ENCODE measurements at regions not wholly inside any gene's neighbourhood (a gene's known extent, or its start where the extent isn't known, plus 50 kb on each side); places are given as distances from the start of the nearest gene placed in this dataset.
A peak's percentile ranks its signal among the peaks of the same experiment; 100 is the strongest.
"Not testable (repeated sequence)": the region's sequence is repeated elsewhere in the genome, so short reads cannot be mapped to it uniquely, and the experiment has no call there.

GRCh38 chr2:13401312-13401711 lies 684.6 kb downstream of the TRIB2 start:
- no peaks in the 10 kb centered on the region for H3K27me3 ChIP-seq (ENCODE audit: control insufficient read depth, insufficient read depth, low read length)
- WGBS (ENCODE audit: insufficient coverage), result no CpG with 5 or more reads among the region's 2 CpGs
- no peak overlapping the region for H3K4me3 ChIP-seq (ENCODE audit: low read length)
- no peak overlapping the region for H3K27ac ChIP-seq (ENCODE audit: low read length)
- no peak for DNase-seq
- H3K4me1 ChIP-seq (ENCODE audit: control insufficient read depth, insufficient read depth, low read length), result no peaks in the 10 kb centered on the region
- H3K9me3 ChIP-seq (replicated peaks; ENCODE audit: control insufficient read depth, low read depth, low read length), result no peaks in the 10 kb centered on the region
- H3K36me3 ChIP-seq (ENCODE audit: control insufficient read depth, insufficient read depth, low read length), result no peaks in the 10 kb centered on the region

GRCh38 chr2:13413989-13414388 lies 697.3 kb downstream of the TRIB2 start:
- WGBS (ENCODE audit: insufficient coverage), result 83% methylated on average over 1 of the region's 1 CpG

GRCh38 chr2:13414897-13415296 lies 698.2 kb downstream of the TRIB2 start:
- Histone ChIP-seq H3K9me3 (replicated peaks; ENCODE audit: control insufficient read depth, low read depth, low read length) (no peaks in the 10 kb centered on the region), H3K36me3 (ENCODE audit: control insufficient read depth, insufficient read depth, low read length) (no peaks in the 10 kb centered on the region), H3K27me3 (ENCODE audit: control insufficient read depth, insufficient read depth, low read length) (no peaks in the 10 kb centered on the region), H3K4me3 (ENCODE audit: low read length) (no peak overlapping the region), H3K4me1 (ENCODE audit: control insufficient read depth, insufficient read depth, low read length) (no peaks in the 10 kb centered on the region), H3K27ac (ENCODE audit: low read length) (no peak overlapping the region)
- WGBS (ENCODE audit: insufficient coverage), result no CpG with 5 or more reads among the region's 2 CpGs
- DNase-seq, result peak; percentile 0

More at GRCh38 chr2:13413989-13414388, 697.3 kb downstream of the TRIB2 start:
- Histone ChIP-seq H3K27ac (ENCODE audit: low read length) (no peak overlapping the region), H3K36me3 (ENCODE audit: control insufficient read depth, insufficient read depth, low read length) (no peaks in the 10 kb centered on the region), H3K27me3 (ENCODE audit: control insufficient read depth, insufficient read depth, low read length) (no peaks in the 10 kb centered on the region), H3K9me3 (replicated peaks; ENCODE audit: control insufficient read depth, low read depth, low read length) (no peaks in the 10 kb centered on the region), H3K4me1 (ENCODE audit: control insufficient read depth, insufficient read depth, low read length) (no peaks in the 10 kb centered on the region), H3K4me3 (ENCODE audit: low read length) (no peak overlapping the region)
- DNase-seq, result no peak

GRCh38 chr2:13433954-13434353 lies 717.2 kb downstream of the TRIB2 start:
- no peak for DNase-seq
- Histone ChIP-seq H3K9me3 (replicated peaks; ENCODE audit: control insufficient read depth, low read depth, low read length) (no peaks in the 10 kb centered on the region), H3K36me3 (ENCODE audit: control insufficient read depth, insufficient read depth, low read length) (no peaks in the 10 kb centered on the region), H3K27ac (ENCODE audit: low read length) (no peak overlapping the region), H3K27me3 (ENCODE audit: control insufficient read depth, insufficient read depth, low read length) (no peaks in the 10 kb centered on the region), H3K4me3 (ENCODE audit: low read length) (no peak overlapping the region), H3K4me1 (ENCODE audit: control insufficient read depth, insufficient read depth, low read length) (no peaks in the 10 kb centered on the region)
- WGBS (ENCODE audit: insufficient coverage), result 73% methylated on average over 2 of the region's 7 CpGs

GRCh38 chr2:13443554-13444261 lies 727.0 kb downstream of the TRIB2 start:
- H3K9me3 ChIP-seq (replicated peaks; ENCODE audit: control insufficient read depth, low read depth, low read length); H3K4me1 ChIP-seq (ENCODE audit: control insufficient read depth, insufficient read depth, low read length); H3K4me3 ChIP-seq (ENCODE audit: low read length); H3K27me3 ChIP-seq (ENCODE audit: control insufficient read depth, insufficient read depth, low read length); DNase-seq; H3K27ac ChIP-seq (ENCODE audit: low read length); H3K36me3 ChIP-seq (ENCODE audit: control insufficient read depth, insufficient read depth, low read length): not testable (repeated sequence)
- WGBS (ENCODE audit: insufficient coverage), result no CpG with 5 or more reads among the region's 4 CpGs

- WGBS (ENCODE audit: insufficient coverage), result no CpG with 5 or more reads among the region's 1 CpG
- Histone ChIP-seq H3K4me3 (ENCODE audit: low read length) (no peak overlapping the region), H3K4me1 (ENCODE audit: control insufficient read depth, insufficient read depth, low read length) (no peaks in the 10 kb centered on the region), H3K9me3 (replicated peaks; ENCODE audit: control insufficient read depth, low read depth, low read length) (no peaks in the 10 kb centered on the region), H3K36me3 (ENCODE audit: control insufficient read depth, insufficient read depth, low read length) (no peaks in the 10 kb centered on the region), H3K27ac (ENCODE audit: low read length) (no peak overlapping the region), H3K27me3 (ENCODE audit: control insufficient read depth, insufficient read depth, low read length) (no peaks in the 10 kb centered on the region)
- DNase-seq, result no peak
Observed at GRCh38 chr2:13462464-13462863, 745.7 kb downstream of the TRIB2 start.

GRCh38 chr2:13466076-13466475 lies 749.3 kb downstream of the TRIB2 start:
- no peaks in the 10 kb centered on the region for H3K4me1 ChIP-seq (ENCODE audit: control insufficient read depth, insufficient read depth, low read length)
- WGBS (ENCODE audit: insufficient coverage), result no CpG with 5 or more reads among the region's 2 CpGs
- H3K36me3 ChIP-seq (ENCODE audit: control insufficient read depth, insufficient read depth, low read length), result no peaks in the 10 kb centered on the region
- H3K4me3 ChIP-seq (ENCODE audit: low read length), result no peak overlapping the region
- no peak for DNase-seq
- no peaks in the 10 kb centered on the region for H3K27me3 ChIP-seq (ENCODE audit: control insufficient read depth, insufficient read depth, low read length)
- no peaks in the 10 kb centered on the region for H3K9me3 ChIP-seq (replicated peaks; ENCODE audit: control insufficient read depth, low read depth, low read length)
- no peak overlapping the region for H3K27ac ChIP-seq (ENCODE audit: low read length)

- WGBS (ENCODE audit: insufficient coverage), result 80% methylated on average over 2 of the region's 4 CpGs
- Histone ChIP-seq H3K36me3 (ENCODE audit: control insufficient read depth, insufficient read depth, low read length) (no peaks in the 10 kb centered on the region), H3K9me3 (replicated peaks; ENCODE audit: control insufficient read depth, low read depth, low read length) (no peaks in the 10 kb centered on the region), H3K4me3 (ENCODE audit: low read length) (no peak overlapping the region), H3K4me1 (ENCODE audit: control insufficient read depth, insufficient read depth, low read length) (no peaks in the 10 kb centered on the region), H3K27me3 (ENCODE audit: control insufficient read depth, insufficient read depth, low read length) (no peaks in the 10 kb centered on the region), H3K27ac (ENCODE audit: low read length) (no peak overlapping the region)
- no peak for DNase-seq
Observed at GRCh38 chr2:13474538-13474937, 757.8 kb downstream of the TRIB2 start.

GRCh38 chr2:13480057-13480456 lies 763.3 kb downstream of the TRIB2 start:
- no peak overlapping the region for H3K4me3 ChIP-seq (ENCODE audit: low read length)
- no peaks in the 10 kb centered on the region for H3K27me3 ChIP-seq (ENCODE audit: control insufficient read depth, insufficient read depth, low read length)
- no peak overlapping the region for H3K27ac ChIP-seq (ENCODE audit: low read length)
- no peaks in the 10 kb centered on the region for H3K9me3 ChIP-seq (replicated peaks; ENCODE audit: control insufficient read depth, low read depth, low read length)
- no peaks in the 10 kb centered on the region for H3K36me3 ChIP-seq (ENCODE audit: control insufficient read depth, insufficient read depth, low read length)
- WGBS (ENCODE audit: insufficient coverage), result no CpG with 5 or more reads among the region's 1 CpG
- DNase-seq, result no peak
- H3K4me1 ChIP-seq (ENCODE audit: control insufficient read depth, insufficient read depth, low read length), result no peaks in the 10 kb centered on the region

GRCh38 chr2:13481201-13481600 lies 764.5 kb downstream of the TRIB2 start:
- no peaks in the 10 kb centered on the region for H3K9me3 ChIP-seq (replicated peaks; ENCODE audit: control insufficient read depth, low read depth, low read length)
- no peak overlapping the region for H3K27ac ChIP-seq (ENCODE audit: low read length)
- H3K36me3 ChIP-seq (ENCODE audit: control insufficient read depth, insufficient read depth, low read length), result no peaks in the 10 kb centered on the region
- H3K27me3 ChIP-seq (ENCODE audit: control insufficient read depth, insufficient read depth, low read length), result no peaks in the 10 kb centered on the region
- peak; percentile 1 for DNase-seq
- no peaks in the 10 kb centered on the region for H3K4me1 ChIP-seq (ENCODE audit: control insufficient read depth, insufficient read depth, low read length)
- WGBS (ENCODE audit: insufficient coverage), result 89% methylated on average over 3 of the region's 6 CpGs
- no peak overlapping the region for H3K4me3 ChIP-seq (ENCODE audit: low read length)

GRCh38 chr2:13485256-13485655 lies 768.5 kb downstream of the TRIB2 start:
- H3K27ac ChIP-seq (ENCODE audit: low read length), result no peak overlapping the region
- H3K4me3 ChIP-seq (ENCODE audit: low read length), result no peak overlapping the region
- H3K27me3 ChIP-seq (ENCODE audit: control insufficient read depth, insufficient read depth, low read length), result no peaks in the 10 kb centered on the region
- no peaks in the 10 kb centered on the region for H3K9me3 ChIP-seq (replicated peaks; ENCODE audit: control insufficient read depth, low read depth, low read length)
- no peak for DNase-seq
- no peaks in the 10 kb centered on the region for H3K36me3 ChIP-seq (ENCODE audit: control insufficient read depth, insufficient read depth, low read length)
- H3K4me1 ChIP-seq (ENCODE audit: control insufficient read depth, insufficient read depth, low read length), result no peaks in the 10 kb centered on the region
- no CpG with 5 or more reads among the region's 2 CpGs for WGBS (ENCODE audit: insufficient coverage)
